ENCODE measurements at regions not wholly inside any gene's neighbourhood (a gene's known extent, or its start where the extent isn't known, plus 50 kb on each side); places are given as distances from the start of the nearest gene placed in this dataset.
"Not testable (repeated sequence)": the region's sequence is repeated elsewhere in the genome, so short reads cannot be mapped to it uniquely, and the experiment has no call there.

GRCh38 chr2:138087751-138088593 lies 123.7 kb downstream of the HNMT start:
- Histone ChIP-seq H3K27me3 (ENCODE audit: low read depth) (no peaks in the 10 kb centered on the region), H3K9me3 (replicated peaks) (no peaks in the 10 kb centered on the region), H3K36me3 (no peaks in the 10 kb centered on the region), H3K4me3 (no peak overlapping the region), H3K27ac (replicated peaks) (no peak overlapping the region), H3K4me1 (peaks cover 5% of the 10 kb centered on the region)
- no peak for DNase-seq
- intact Hi-C loops (cut with micrococcal nuclease): no loop called here
- TF ChIP-seq CTCF (IDR thresholded peaks at IDR 0.05; ENCODE audit: borderline replicate concordance): no peak

- H3K27me3 ChIP-seq (ENCODE audit: low read depth): no peaks in the 10 kb centered on the region
- H3K36me3 ChIP-seq: no peaks in the 10 kb centered on the region
- no peak overlapping the region for H3K27ac ChIP-seq (replicated peaks)
- DNase-seq: no peak
- TF ChIP-seq CTCF (IDR thresholded peaks at IDR 0.05; ENCODE audit: borderline replicate concordance): peak; percentile 62
- H3K4me3 ChIP-seq: no peak overlapping the region
- intact Hi-C loops (cut with micrococcal nuclease): loop anchor here (10.0 kb wide), 1 partner anchor 146 kb away; no protein-coding TSS in a partner anchor
- peaks cover 5% of the 10 kb centered on the region for H3K4me1 ChIP-seq
- H3K9me3 ChIP-seq (replicated peaks): no peaks in the 10 kb centered on the region
Measured at GRCh38 chr2:138090330-138090729, 126.1 kb downstream of the HNMT start.

GRCh38 chr2:138093455-138093854 lies 129.2 kb downstream of the HNMT start:
- DNase-seq: no peak
- no peak for TF ChIP-seq CTCF (IDR thresholded peaks at IDR 0.05; ENCODE audit: borderline replicate concordance)
- no peaks in the 10 kb centered on the region for H3K9me3 ChIP-seq (replicated peaks)
- H3K27me3 ChIP-seq (ENCODE audit: low read depth): no peaks in the 10 kb centered on the region
- H3K4me3 ChIP-seq: no peak overlapping the region
- intact Hi-C loops (cut with micrococcal nuclease): loop anchor here (10.0 kb wide), 1 partner anchor 149 kb away; no protein-coding TSS in a partner anchor
- no peaks in the 10 kb centered on the region for H3K4me1 ChIP-seq
- no peak overlapping the region for H3K27ac ChIP-seq (replicated peaks)
- no peaks in the 10 kb centered on the region for H3K36me3 ChIP-seq

GRCh38 chr2:138094031-138094430 lies 129.8 kb downstream of the HNMT start:
- Histone ChIP-seq H3K4me1 (no peaks in the 10 kb centered on the region), H3K27ac (replicated peaks) (no peak overlapping the region), H3K4me3 (no peak overlapping the region), H3K27me3 (ENCODE audit: low read depth) (no peaks in the 10 kb centered on the region), H3K36me3 (no peaks in the 10 kb centered on the region), H3K9me3 (replicated peaks) (no peaks in the 10 kb centered on the region)
- TF ChIP-seq CTCF (IDR thresholded peaks at IDR 0.05; ENCODE audit: borderline replicate concordance): no peak
- intact Hi-C loops (cut with micrococcal nuclease): loop anchor here (10.0 kb wide), 1 partner anchor 149 kb away; no protein-coding TSS in a partner anchor
- no peak for DNase-seq

- Histone ChIP-seq H3K36me3 (no peaks in the 10 kb centered on the region), H3K9me3 (replicated peaks) (peaks cover 4% of the 10 kb centered on the region), H3K4me3 (no peak overlapping the region), H3K27ac (replicated peaks) (no peak overlapping the region), H3K4me1 (no peaks in the 10 kb centered on the region), H3K27me3 (ENCODE audit: low read depth) (no peaks in the 10 kb centered on the region)
- intact Hi-C loops (cut with micrococcal nuclease): loop anchor here (10.0 kb wide), 1 partner anchor 151 kb away; no protein-coding TSS in a partner anchor
- TF ChIP-seq CTCF (IDR thresholded peaks at IDR 0.05; ENCODE audit: borderline replicate concordance): no peak
- DNase-seq: no peak
Measured at GRCh38 chr2:138095336-138095735, 131.1 kb downstream of the HNMT start.

- not testable (repeated sequence) for H3K4me3 ChIP-seq; H3K9me3 ChIP-seq (replicated peaks); H3K4me1 ChIP-seq; DNase-seq; H3K27me3 ChIP-seq (ENCODE audit: low read depth); H3K27ac ChIP-seq (replicated peaks); H3K36me3 ChIP-seq
- intact Hi-C loops (cut with micrococcal nuclease): loop anchor here (10.0 kb wide), 1 partner anchor 154 kb away; no protein-coding TSS in a partner anchor
Measured at GRCh38 chr2:138099288-138099687, 135.0 kb downstream of the HNMT start.

Measured in left ventricle myocardium inferior (tissue), 1 donor.